ENCODE measurements at regions not wholly inside any gene's neighbourhood (a gene's known extent, or its start where the extent isn't known, plus 50 kb on each side); places are given as distances from the start of the nearest gene placed in this dataset.

- no peaks in the 10 kb centered on the region for H3K4me1 ChIP-seq (ENCODE audit: control insufficient read depth, insufficient read depth, low read length)
- WGBS, result 88% methylated on average over 12 of the region's 12 CpGs
- H3K27ac ChIP-seq (ENCODE audit: low read length), result no peak overlapping the region
- H3K27me3 ChIP-seq (ENCODE audit: control insufficient read depth, insufficient read depth), result no peaks in the 10 kb centered on the region
- ATAC-seq (no peak), DNase-seq (no peak)
- no peak overlapping the region for H3K4me3 ChIP-seq (ENCODE audit: low read length)
- intact Hi-C loops (cut with DNase I), result no loop called here
- no peaks in the 10 kb centered on the region for H3K9me3 ChIP-seq (ENCODE audit: control insufficient read depth, low read length)
These were observed 175.7 kb downstream of the URI1 start for GRCh38 chr19:30117636-30118145.

- H3K27me3 ChIP-seq (ENCODE audit: control insufficient read depth, insufficient read depth), result no peaks in the 10 kb centered on the region
- DNase-seq (no peak), ATAC-seq (no peak)
- H3K4me1 ChIP-seq (ENCODE audit: control insufficient read depth, insufficient read depth, low read length), result no peaks in the 10 kb centered on the region
- no peak overlapping the region for H3K4me3 ChIP-seq (ENCODE audit: low read length)
- no peak overlapping the region for H3K27ac ChIP-seq (ENCODE audit: low read length)
- 84% methylated on average over 11 of the region's 11 CpGs for WGBS
- H3K9me3 ChIP-seq (ENCODE audit: control insufficient read depth, low read length), result no peaks in the 10 kb centered on the region
- intact Hi-C loops (cut with DNase I), result no loop called here
These were observed 176.2 kb downstream of the URI1 start for GRCh38 chr19:30118221-30118620.

- 76% methylated on average over 12 of the region's 12 CpGs for WGBS
- H3K27me3 ChIP-seq (ENCODE audit: control insufficient read depth, insufficient read depth), result no peaks in the 10 kb centered on the region
- no peak for ATAC-seq
- intact Hi-C loops (cut with DNase I), result no loop called here
- DNase-seq, result no peak
- no peak overlapping the region for H3K4me3 ChIP-seq (ENCODE audit: low read length)
- H3K27ac ChIP-seq (ENCODE audit: low read length), result no peak overlapping the region
- H3K9me3 ChIP-seq (ENCODE audit: control insufficient read depth, low read length), result no peaks in the 10 kb centered on the region
- no peaks in the 10 kb centered on the region for H3K4me1 ChIP-seq (ENCODE audit: control insufficient read depth, insufficient read depth, low read length)
These were observed 176.7 kb downstream of the URI1 start for GRCh38 chr19:30118760-30119159.

GRCh38 chr19:30119180-30119908 lies 177.3 kb downstream of the URI1 start:
- H3K4me3 ChIP-seq (ENCODE audit: low read length), result no peak overlapping the region
- ATAC-seq (no peak), DNase-seq (no peak)
- intact Hi-C loops (cut with DNase I), result no loop called here
- H3K27me3 ChIP-seq (ENCODE audit: control insufficient read depth, insufficient read depth), result no peaks in the 10 kb centered on the region
- no peak overlapping the region for H3K27ac ChIP-seq (ENCODE audit: low read length)
- WGBS, result 69% methylated on average over 12 of the region's 12 CpGs
- H3K9me3 ChIP-seq (ENCODE audit: control insufficient read depth, low read length), result no peaks in the 10 kb centered on the region
- H3K4me1 ChIP-seq (ENCODE audit: control insufficient read depth, insufficient read depth, low read length), result no peaks in the 10 kb centered on the region

GRCh38 chr19:30120860-30121484 lies 178.9 kb downstream of the URI1 start:
- ATAC-seq (no peak), DNase-seq (no peak)
- H3K27ac ChIP-seq (ENCODE audit: low read length), result no peak overlapping the region
- no peaks in the 10 kb centered on the region for H3K27me3 ChIP-seq (ENCODE audit: control insufficient read depth, insufficient read depth)
- intact Hi-C loops (cut with DNase I), result no loop called here
- H3K9me3 ChIP-seq (ENCODE audit: control insufficient read depth, low read length), result no peaks in the 10 kb centered on the region
- no peaks in the 10 kb centered on the region for H3K4me1 ChIP-seq (ENCODE audit: control insufficient read depth, insufficient read depth, low read length)
- H3K4me3 ChIP-seq (ENCODE audit: low read length), result no peak overlapping the region
- WGBS, result 86% methylated on average over 4 of the region's 4 CpGs

GRCh38 chr19:30122431-30122830 lies 180.4 kb downstream of the URI1 start:
- DNase-seq (no peak), ATAC-seq (no peak)
- no peak overlapping the region for H3K4me3 ChIP-seq (ENCODE audit: low read length)
- WGBS, result 69% methylated on average over 9 of the region's 9 CpGs
- H3K27me3 ChIP-seq (ENCODE audit: control insufficient read depth, insufficient read depth), result no peaks in the 10 kb centered on the region
- no peaks in the 10 kb centered on the region for H3K9me3 ChIP-seq (ENCODE audit: control insufficient read depth, low read length)
- H3K27ac ChIP-seq (ENCODE audit: low read length), result no peak overlapping the region
- intact Hi-C loops (cut with DNase I), result no loop called here
- H3K4me1 ChIP-seq (ENCODE audit: control insufficient read depth, insufficient read depth, low read length), result no peaks in the 10 kb centered on the region

GRCh38 chr19:30123119-30123518 lies 181.1 kb downstream of the URI1 start:
- Histone ChIP-seq H3K4me3 (ENCODE audit: low read length) (no peak overlapping the region), H3K9me3 (ENCODE audit: control insufficient read depth, low read length) (no peaks in the 10 kb centered on the region), H3K27me3 (ENCODE audit: control insufficient read depth, insufficient read depth) (no peaks in the 10 kb centered on the region), H3K4me1 (ENCODE audit: control insufficient read depth, insufficient read depth, low read length) (no peaks in the 10 kb centered on the region), H3K27ac (ENCODE audit: low read length) (no peak overlapping the region)
- no peak for DNase-seq
- intact Hi-C loops (cut with DNase I), result no loop called here
- 80% methylated on average over 14 of the region's 14 CpGs for WGBS
- ATAC-seq, result no peak

- H3K4me1 ChIP-seq (ENCODE audit: control insufficient read depth, insufficient read depth, low read length), result no peaks in the 10 kb centered on the region
- DNase-seq, result no peak
- no peak overlapping the region for H3K4me3 ChIP-seq (ENCODE audit: low read length)
- H3K27me3 ChIP-seq (ENCODE audit: control insufficient read depth, insufficient read depth), result no peaks in the 10 kb centered on the region
- ATAC-seq, result no peak
- WGBS, result 54% methylated on average over 9 of the region's 9 CpGs
- no peaks in the 10 kb centered on the region for H3K9me3 ChIP-seq (ENCODE audit: control insufficient read depth, low read length)
- intact Hi-C loops (cut with DNase I), result no loop called here
- H3K27ac ChIP-seq (ENCODE audit: low read length), result no peak overlapping the region
These were observed 181.6 kb downstream of the URI1 start for GRCh38 chr19:30123611-30124010.

- Histone ChIP-seq H3K9me3 (ENCODE audit: control insufficient read depth, low read length) (no peaks in the 10 kb centered on the region), H3K27me3 (ENCODE audit: control insufficient read depth, insufficient read depth) (no peaks in the 10 kb centered on the region), H3K4me3 (ENCODE audit: low read length) (no peak overlapping the region), H3K4me1 (ENCODE audit: control insufficient read depth, insufficient read depth, low read length) (no peaks in the 10 kb centered on the region), H3K27ac (ENCODE audit: low read length) (no peak overlapping the region)
- intact Hi-C loops (cut with DNase I), result no loop called here
- WGBS, result 75% methylated on average over 6 of the region's 6 CpGs
- ATAC-seq (no peak), DNase-seq (no peak)
These were observed 186.2 kb downstream of the URI1 start for GRCh38 chr19:30128211-30128610.

- intact Hi-C loops (cut with DNase I), result no loop called here
- WGBS, result 82% methylated on average over 6 of the region's 6 CpGs
- no peaks in the 10 kb centered on the region for H3K9me3 ChIP-seq (ENCODE audit: control insufficient read depth, low read length)
- no peak overlapping the region for H3K4me3 ChIP-seq (ENCODE audit: low read length)
- H3K27me3 ChIP-seq (ENCODE audit: control insufficient read depth, insufficient read depth), result no peaks in the 10 kb centered on the region
- H3K4me1 ChIP-seq (ENCODE audit: control insufficient read depth, insufficient read depth, low read length), result no peaks in the 10 kb centered on the region
- DNase-seq (no peak), ATAC-seq (no peak)
- no peak overlapping the region for H3K27ac ChIP-seq (ENCODE audit: low read length)
These were observed 188.5 kb downstream of the URI1 start for GRCh38 chr19:30130356-30131122.

- Histone ChIP-seq H3K9me3 (ENCODE audit: control insufficient read depth, low read length) (no peaks in the 10 kb centered on the region), H3K4me3 (ENCODE audit: low read length) (no peak overlapping the region), H3K4me1 (ENCODE audit: control insufficient read depth, insufficient read depth, low read length) (no peaks in the 10 kb centered on the region), H3K27me3 (ENCODE audit: control insufficient read depth, insufficient read depth) (no peaks in the 10 kb centered on the region), H3K27ac (ENCODE audit: low read length) (no peak overlapping the region)
- intact Hi-C loops (cut with DNase I), result no loop called here
- no peak for ATAC-seq
- WGBS, result 84% methylated on average over 5 of the region's 5 CpGs
- DNase-seq, result no peak
These were observed 189.2 kb downstream of the URI1 start for GRCh38 chr19:30131246-30131645.
